Endothelial cell (in vitro differentiated cells): ENCODE measurements at regions not wholly inside any gene's neighbourhood (a gene's known extent, or its start where the extent isn't known, plus 50 kb on each side); places are given as distances from the start of the nearest gene placed in this dataset.

ENCODE experiments used
- DNase-seq: peaks from one replicate; pipeline ENCODE4 v3.0.0; 2021; ENCODE audit warnings: low spot score
- H3K27ac Mint-ChIP-seq: one replicate; pipeline ENCODE4 v1.8.0; 2021; ENCODE audit warnings: mixed read lengths, inconsistent platforms; ENCODE audit not compliant: unreplicated experiment
- H3K27me3 Mint-ChIP-seq: one replicate; pipeline ENCODE4 v1.8.0; 2021; ENCODE audit warnings: mild to moderate bottlenecking, moderate library complexity, mixed read lengths, inconsistent platforms; ENCODE audit not compliant: unreplicated experiment
- H3K36me3 Mint-ChIP-seq: one replicate; pipeline ENCODE4 v1.8.0; 2021; ENCODE audit warnings: mild to moderate bottlenecking, low read depth, mixed read lengths, inconsistent platforms; ENCODE audit not compliant: unreplicated experiment
- H3K4me1 Mint-ChIP-seq: one replicate; pipeline ENCODE4 v1.8.0; 2021; ENCODE audit warnings: mild to moderate bottlenecking, mixed read lengths, inconsistent platforms; ENCODE audit not compliant: unreplicated experiment
- H3K4me3 Mint-ChIP-seq: one replicate; pipeline ENCODE4 v1.8.0; 2021; ENCODE audit warnings: mild to moderate bottlenecking, mixed read lengths, inconsistent platforms; ENCODE audit not compliant: unreplicated experiment
- H3K9me3 Mint-ChIP-seq: one replicate; pipeline ENCODE4 v1.8.0; 2021; ENCODE audit warnings: mixed read lengths, inconsistent platforms; ENCODE audit not compliant: unreplicated experiment
- TF ChIP-seq, protein P1 (sequence below): fragments of 200-600 bp; sonication (generic); IDR thresholded peaks from one replicate; pipeline ENCODE4 v1.5.0; 2021; ENCODE audit warnings: antibody characterized with exemption; ENCODE audit not compliant: unreplicated experiment

DNA sequence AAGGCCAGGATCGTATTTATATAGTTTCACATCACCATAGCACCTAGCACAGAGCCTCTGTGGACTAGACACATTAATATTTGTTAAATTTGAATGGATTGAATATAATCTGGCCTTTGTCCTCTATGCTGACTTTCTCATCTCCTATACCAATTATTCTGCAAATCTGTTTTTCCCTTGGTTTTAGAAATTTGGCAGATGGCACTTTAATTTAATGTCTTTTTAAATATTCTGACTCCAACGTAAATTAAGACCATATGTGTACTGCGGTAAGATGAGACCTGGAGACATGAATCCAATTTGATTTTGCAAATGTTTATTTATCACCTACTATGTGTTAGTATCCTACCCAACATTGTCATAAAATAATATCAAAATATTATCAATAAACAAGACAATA, 1281.9 kb upstream of the PIK3C3 start:
- H3K4me1 Mint-ChIP-seq, result no peaks in the 10 kb centered on the region
- peaks cover 2% of the 10 kb centered on the region for H3K27me3 Mint-ChIP-seq
- TF ChIP-seq, protein P1, sequence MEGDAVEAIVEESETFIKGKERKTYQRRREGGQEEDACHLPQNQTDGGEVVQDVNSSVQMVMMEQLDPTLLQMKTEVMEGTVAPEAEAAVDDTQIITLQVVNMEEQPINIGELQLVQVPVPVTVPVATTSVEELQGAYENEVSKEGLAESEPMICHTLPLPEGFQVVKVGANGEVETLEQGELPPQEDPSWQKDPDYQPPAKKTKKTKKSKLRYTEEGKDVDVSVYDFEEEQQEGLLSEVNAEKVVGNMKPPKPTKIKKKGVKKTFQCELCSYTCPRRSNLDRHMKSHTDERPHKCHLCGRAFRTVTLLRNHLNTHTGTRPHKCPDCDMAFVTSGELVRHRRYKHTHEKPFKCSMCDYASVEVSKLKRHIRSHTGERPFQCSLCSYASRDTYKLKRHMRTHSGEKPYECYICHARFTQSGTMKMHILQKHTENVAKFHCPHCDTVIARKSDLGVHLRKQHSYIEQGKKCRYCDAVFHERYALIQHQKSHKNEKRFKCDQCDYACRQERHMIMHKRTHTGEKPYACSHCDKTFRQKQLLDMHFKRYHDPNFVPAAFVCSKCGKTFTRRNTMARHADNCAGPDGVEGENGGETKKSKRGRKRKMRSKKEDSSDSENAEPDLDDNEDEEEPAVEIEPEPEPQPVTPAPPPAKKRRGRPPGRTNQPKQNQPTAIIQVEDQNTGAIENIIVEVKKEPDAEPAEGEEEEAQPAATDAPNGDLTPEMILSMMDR, result no peak
- no peaks in the 10 kb centered on the region for H3K9me3 Mint-ChIP-seq
- no peaks in the 10 kb centered on the region for H3K36me3 Mint-ChIP-seq
- no peak for DNase-seq
- H3K4me3 Mint-ChIP-seq, result no peak overlapping the region
- no peak overlapping the region for H3K27ac Mint-ChIP-seq

DNA sequence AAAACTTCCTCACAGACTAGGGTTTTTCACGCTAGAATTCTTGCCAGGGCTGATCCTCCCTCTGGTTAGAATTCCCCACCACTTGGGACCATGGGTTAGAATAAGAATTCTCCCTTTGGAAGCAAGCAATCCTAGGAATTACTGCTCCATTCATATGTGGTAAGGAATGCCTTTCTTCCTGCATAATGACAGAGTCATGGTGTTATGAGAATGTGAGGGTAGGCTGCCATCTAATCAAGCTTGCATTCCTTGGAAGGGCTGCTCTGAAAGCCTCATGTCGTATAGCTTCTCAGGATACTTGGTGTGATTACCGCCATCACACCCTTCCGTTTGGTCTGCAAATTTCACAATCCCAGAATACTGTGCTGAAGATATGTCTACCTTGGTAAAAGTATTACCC, 1282.4 kb upstream of the PIK3C3 start:
- peaks cover 2% of the 10 kb centered on the region for H3K27me3 Mint-ChIP-seq
- no peaks in the 10 kb centered on the region for H3K9me3 Mint-ChIP-seq
- H3K27ac Mint-ChIP-seq, result no peak overlapping the region
- no peaks in the 10 kb centered on the region for H3K4me1 Mint-ChIP-seq
- no peak for DNase-seq
- H3K4me3 Mint-ChIP-seq, result no peak overlapping the region
- TF ChIP-seq, protein P1, result no peak
- H3K36me3 Mint-ChIP-seq, result no peaks in the 10 kb centered on the region

DNA sequence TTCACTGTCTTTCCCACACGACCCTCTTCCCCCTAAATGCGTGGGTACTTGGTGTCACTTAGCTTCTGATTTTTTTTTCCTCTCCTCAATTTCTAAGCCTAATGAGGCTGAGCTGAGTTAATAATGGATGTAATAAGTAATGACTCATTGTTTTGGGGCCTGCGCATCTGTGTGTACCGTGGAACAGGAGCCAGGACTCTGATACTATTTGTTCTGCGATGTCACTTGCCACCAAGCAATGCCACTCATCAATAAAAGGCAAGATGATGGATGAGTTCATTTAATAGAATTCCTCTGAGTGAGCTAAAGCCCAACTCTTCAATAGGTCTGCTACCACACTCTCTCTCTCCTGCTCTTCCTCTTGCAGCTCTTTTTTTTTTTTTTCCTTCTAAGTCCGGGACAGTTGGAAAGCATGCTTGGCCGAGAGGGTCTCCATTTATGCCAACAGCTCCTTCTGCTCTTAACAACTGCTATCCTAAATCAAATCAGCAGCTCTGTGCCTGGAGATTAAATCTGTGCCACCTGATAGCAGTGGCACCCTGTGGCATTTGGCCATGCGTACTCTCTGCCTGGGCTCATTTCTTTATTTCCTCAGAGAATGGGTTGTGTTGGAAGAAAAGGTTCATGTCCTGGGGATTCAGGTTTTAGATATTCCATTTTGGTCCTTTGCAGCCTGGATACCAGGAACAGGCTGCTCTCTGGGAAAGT, 1284.2 kb upstream of the PIK3C3 start:
- TF ChIP-seq, protein P1, result no peak
- H3K4me3 Mint-ChIP-seq, result no peak overlapping the region
- H3K27me3 Mint-ChIP-seq, result peaks cover 2% of the 10 kb centered on the region
- DNase-seq, result no peak
- H3K27ac Mint-ChIP-seq, result no peak overlapping the region
- no peaks in the 10 kb centered on the region for H3K9me3 Mint-ChIP-seq
- no peaks in the 10 kb centered on the region for H3K4me1 Mint-ChIP-seq
- no peaks in the 10 kb centered on the region for H3K36me3 Mint-ChIP-seq

DNA sequence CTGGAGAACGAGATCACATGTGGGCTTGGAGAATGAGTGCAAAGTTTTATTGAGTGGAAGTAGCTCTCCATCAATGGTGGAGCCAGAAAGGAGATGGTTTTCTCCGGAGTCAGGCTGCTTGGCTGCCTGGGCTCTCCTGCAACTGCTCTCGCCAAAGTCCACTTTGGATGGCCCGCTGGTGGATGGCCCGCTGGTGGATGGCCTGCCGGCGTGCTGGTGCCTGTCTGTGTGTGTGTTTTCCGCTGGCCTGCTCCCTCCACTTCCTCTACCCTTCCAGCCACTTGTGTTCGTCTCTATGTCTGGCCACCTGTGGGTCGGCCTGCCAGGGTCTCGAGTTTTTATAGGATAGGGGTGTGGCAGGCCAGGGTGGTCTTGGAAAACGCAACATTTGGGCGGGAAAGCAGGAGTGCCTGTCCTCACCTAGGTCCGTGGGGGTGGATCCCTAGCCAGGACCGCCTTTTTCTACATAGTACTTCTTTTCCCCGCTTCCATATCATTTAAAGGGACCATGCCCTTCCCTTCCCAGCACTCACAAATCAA, 1292.1 kb upstream of the PIK3C3 start:
- no peaks in the 10 kb centered on the region for H3K27me3 Mint-ChIP-seq
- TF ChIP-seq, protein P1, result no peak
- DNase-seq, result no peak
- H3K4me1 Mint-ChIP-seq, result no peaks in the 10 kb centered on the region
- H3K36me3 Mint-ChIP-seq, result no peaks in the 10 kb centered on the region
- no peaks in the 10 kb centered on the region for H3K9me3 Mint-ChIP-seq
- H3K4me3 Mint-ChIP-seq, result no peak overlapping the region
- no peak overlapping the region for H3K27ac Mint-ChIP-seq

DNA sequence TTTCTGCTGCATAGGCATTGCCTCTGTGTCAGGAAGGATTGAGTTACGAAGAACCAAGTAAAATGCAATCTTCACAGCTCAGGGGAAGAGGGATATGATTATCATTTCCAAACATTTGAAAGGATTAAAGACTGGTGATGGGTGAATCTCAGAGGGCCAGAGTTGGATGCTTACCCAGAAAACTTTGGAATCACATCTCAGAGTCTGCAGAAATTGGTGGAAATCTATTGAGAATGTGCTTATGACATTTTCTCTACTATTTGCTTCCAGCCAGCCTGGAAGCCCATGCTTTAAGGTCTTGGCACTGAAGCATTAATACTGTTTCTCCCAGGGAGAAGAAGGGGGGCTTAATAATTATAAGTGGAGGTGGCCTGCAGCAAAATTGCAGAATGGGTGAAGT, 1301.4 kb upstream of the PIK3C3 start:
- TF ChIP-seq, protein P1, result no peak
- no peaks in the 10 kb centered on the region for H3K36me3 Mint-ChIP-seq
- H3K9me3 Mint-ChIP-seq, result no peaks in the 10 kb centered on the region
- H3K4me3 Mint-ChIP-seq, result no peak overlapping the region
- H3K4me1 Mint-ChIP-seq, result no peaks in the 10 kb centered on the region
- no peak overlapping the region for H3K27ac Mint-ChIP-seq
- no peak for DNase-seq
- no peaks in the 10 kb centered on the region for H3K27me3 Mint-ChIP-seq
